NB4 (cell line): ENCODE measurements at regions not wholly inside any gene's neighbourhood (a gene's known extent, or its start where the extent isn't known, plus 50 kb on each side); places are given as distances from the start of the nearest gene placed in this dataset.

ENCODE experiments used
- CTCF ChIP-seq: IDR thresholded peaks from one replicate; pipeline ENCODE4 v1.5.1; 2012; ENCODE audit warnings: low read depth, low read length
- MAX ChIP-seq: IDR thresholded peaks from 2 replicates; pipeline ENCODE4 v1.6.1; 2011; ENCODE audit warnings: low read depth, low read length
- POLR2A ChIP-seq: IDR thresholded peaks from 2 replicates; pipeline ENCODE4 v1.6.1; 2011; ENCODE audit warnings: mild to moderate bottlenecking; ENCODE audit not compliant: insufficient read length; ENCODE audit errors: extremely low read depth

- no peak for TF ChIP-seq POLR2A
- TF ChIP-seq MAX = no peak
- TF ChIP-seq CTCF = no peak
Measured at GRCh38 chr11:82559609-82560008, 174.1 kb downstream of the FAM181B start.
